ENCODE measurements at regions not wholly inside any gene's neighbourhood (a gene's known extent, or its start where the extent isn't known, plus 50 kb on each side); places are given as distances from the start of the nearest gene placed in this dataset.

DNA sequence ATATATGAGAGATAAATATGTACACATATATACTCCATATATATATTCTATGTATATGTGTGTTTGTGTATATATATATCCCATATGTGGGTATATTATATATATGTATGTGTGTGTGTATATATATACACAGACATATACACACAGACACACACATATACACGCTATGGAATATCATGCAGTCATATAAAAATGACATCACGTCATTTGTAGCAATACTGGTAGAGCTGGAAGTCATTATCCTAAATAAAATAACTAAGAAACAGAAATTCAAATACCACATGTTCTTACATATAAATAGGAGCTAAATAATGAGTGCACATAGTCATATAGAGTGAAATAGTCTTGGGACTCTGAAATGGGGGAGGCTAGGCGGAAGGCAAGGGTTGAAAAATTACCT lies 1000.2 kb downstream of the LRFN5 start:
- DNase-seq (ENCODE audit: low spot score), result no peak

DNA sequence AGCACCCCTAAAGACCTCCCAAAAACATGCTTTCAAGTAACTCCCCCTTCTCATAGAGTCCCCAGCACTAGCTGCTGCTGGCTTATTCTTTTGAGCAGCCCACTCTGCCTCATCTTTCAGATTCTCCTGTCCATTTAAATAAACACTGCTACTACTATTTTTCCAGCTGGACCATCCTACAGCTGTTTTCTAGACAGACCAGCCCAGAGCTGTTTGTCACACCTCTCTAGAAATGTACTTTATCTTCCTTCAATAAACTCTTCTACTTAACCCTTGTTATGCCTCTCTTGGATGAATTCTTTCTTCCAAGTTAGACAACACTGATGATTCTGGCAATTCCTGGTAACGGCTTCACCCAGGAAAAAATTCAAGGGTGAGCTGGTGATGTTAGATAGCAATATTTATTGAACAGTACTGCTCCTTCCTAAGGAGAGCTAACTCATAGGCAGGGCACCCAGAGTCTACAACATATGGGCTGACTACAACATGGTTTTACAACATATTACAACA lies 995.7 kb downstream of the LRFN5 start:
- DNase-seq (ENCODE audit: low spot score), result no peak

DNA sequence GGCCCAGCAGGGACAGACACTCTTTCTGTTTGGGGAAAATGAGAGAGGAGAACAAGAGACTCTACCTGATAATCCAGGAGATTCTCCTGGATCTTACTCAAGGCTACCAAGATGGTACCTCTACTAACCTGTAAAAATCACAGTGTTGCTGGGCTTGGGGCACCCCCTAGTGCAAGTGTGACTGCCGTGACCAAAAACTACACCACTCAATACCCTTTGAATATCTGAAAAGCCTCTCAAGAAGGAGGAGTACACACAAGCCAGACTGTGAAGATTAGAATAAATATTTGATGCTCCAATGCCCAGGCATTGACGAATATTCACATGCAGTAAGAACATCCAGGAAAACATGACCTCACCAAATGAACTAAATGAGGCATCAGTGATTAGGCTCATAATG lies 965.4 kb downstream of the LRFN5 start:
- DNase-seq (ENCODE audit: low spot score), result no peak

DNA sequence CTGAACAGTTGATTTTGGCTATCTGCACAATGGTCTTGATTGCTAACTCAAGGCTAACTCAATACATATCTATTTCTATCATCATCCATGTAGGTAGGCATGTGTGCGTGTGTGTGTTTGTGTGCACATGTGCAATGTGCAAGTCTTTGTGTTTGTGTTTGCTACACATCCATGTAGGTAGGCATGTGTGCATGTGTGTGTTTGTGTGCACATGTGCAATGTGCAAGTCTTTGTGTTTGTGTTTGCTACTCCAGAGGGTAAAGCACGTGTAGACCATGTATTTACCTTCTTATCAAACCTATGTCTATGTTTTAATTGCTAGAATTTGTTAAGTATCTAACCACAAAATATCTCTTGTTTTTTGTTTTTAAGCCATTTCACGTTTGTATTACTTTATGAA lies 962.6 kb downstream of the LRFN5 start:
- no peak for DNase-seq (ENCODE audit: low spot score)

DNA sequence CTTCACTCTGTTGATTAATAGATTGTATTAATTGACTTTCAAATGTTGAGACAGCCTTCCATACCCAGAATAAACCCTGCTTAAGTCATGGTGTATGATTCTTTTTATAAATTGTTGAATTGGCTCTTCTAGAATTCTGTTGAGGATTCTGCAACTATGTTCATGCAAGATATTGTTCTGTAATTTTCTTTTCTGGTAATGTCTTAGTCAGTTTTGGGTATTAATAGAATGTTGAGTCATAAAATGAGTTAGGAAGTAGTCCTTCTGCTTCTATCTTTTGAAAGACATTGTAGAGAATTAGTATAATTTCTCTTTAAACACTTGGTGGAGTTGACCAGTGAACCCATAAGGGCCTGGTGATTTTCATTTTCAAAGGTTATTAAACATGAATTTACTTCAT lies 958.9 kb downstream of the LRFN5 start:
- no peak for DNase-seq (ENCODE audit: low spot score)

DNA sequence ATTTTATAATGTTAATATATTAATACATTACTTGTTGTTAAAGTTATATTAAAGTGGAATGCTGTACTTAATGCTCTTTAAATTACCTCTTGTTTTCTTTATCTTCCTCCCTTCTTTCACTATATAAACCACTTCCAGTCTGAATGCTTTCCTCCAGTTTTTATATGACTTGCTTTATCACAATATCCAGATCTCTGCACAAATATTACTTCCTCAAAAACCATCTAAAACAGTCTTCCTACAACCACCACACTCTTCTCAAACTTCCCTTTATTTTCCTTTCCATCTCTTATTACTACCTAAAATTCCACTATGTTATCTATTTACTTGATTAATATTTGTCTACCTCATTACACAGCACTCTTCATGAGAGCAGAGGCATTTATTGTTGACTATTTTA lies 956.6 kb downstream of the LRFN5 start:
- DNase-seq (ENCODE audit: low spot score), result no peak

DNA sequence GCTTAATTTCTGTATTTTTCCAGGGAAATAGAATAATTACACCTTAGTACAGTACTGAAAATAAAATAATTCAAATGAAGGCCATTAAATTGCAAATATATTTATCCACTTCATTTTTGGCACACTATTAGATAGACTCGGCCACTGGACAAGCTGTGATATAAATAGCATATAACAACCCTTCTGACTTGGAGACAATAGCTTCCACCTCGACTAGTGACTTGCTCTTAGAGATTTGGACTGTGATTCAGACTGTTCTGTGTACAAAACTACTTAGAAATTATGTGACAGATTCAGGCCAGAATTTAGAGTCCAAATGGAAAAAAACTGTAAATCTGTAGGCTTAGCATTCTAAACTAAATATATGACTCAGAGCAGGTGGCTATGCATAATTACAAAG lies 949.9 kb downstream of the LRFN5 start:
- no peak for DNase-seq (ENCODE audit: low spot score)

DNA sequence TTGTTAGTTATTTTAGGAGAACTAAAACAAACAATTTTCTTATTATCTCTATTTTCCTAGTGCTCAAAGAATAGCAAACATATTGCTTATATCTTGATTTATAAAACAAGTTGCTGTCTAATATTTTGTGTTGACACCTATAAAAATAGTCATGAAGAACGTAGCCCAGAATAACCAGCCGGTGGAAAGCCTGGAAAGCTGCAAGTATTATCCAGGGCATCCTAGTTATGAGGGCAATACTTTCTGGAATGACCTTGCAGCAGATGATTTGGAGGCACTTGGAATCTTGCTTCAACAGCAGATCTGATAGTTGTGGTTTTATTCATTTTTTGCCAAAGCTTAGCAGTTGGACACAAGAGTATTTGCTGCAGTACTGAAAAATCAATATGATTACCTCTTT lies 948.7 kb downstream of the LRFN5 start:
- no peak for DNase-seq (ENCODE audit: low spot score)

DNA sequence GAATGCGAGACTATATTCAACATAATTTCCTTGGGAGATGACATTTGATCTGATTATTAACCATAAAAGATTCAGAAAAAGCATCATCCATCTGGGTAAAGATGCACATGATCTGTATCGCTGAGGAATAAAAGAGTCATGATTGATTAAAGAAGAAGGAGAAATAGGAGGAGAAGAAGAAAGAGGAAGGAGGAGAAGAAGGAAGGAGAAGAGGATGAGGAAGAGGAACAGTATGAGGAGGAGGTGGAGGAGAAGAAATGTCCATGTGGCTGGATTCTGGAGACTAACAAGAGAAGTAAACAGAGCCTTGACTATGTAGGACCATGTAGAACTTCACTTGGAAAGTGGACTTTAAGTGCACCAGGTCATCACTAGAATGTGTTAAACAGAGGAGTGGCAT lies 947.4 kb downstream of the LRFN5 start:
- DNase-seq (ENCODE audit: low spot score), result no peak

DNA sequence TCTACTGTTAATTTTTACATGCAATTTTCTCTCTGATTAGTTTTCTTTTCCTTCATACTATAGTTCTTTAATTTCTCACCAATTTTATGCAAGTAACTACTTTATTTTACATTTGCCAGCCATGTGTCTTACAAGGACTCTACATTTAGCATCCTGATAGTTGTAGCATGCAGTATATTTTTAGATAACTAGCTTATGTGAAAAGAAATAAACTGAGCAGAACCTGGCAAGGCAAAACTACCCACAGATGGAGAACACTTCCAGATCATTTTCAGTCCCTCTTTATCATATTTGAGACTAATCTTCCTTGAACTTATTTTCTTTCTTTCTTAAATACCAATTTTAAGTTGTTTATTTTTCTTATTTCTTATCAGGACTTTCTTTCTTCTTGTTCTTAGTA lies 943.6 kb downstream of the LRFN5 start:
- no peak for DNase-seq (ENCODE audit: low spot score)

DNA sequence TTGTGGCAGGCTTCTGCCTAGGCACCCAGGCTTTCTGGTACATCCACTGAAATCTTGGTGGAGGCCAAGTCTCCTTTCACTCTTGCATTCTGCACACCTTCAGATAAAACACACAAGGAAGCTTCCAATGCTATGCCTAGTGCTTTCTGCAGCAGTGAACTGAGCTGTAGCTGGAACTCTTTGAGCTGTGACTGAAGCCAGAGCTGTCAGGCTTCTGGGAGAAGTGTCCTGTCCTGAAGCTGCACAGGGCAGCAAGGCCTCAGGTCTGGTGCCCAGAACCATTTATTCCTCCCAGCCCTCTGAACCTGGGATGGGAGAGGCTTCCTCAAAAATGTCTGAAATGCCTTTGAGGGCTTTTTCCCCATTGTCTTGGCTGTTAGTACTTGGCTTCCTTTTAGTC lies 941.7 kb downstream of the LRFN5 start:
- DNase-seq (ENCODE audit: low spot score), result no peak

DNA sequence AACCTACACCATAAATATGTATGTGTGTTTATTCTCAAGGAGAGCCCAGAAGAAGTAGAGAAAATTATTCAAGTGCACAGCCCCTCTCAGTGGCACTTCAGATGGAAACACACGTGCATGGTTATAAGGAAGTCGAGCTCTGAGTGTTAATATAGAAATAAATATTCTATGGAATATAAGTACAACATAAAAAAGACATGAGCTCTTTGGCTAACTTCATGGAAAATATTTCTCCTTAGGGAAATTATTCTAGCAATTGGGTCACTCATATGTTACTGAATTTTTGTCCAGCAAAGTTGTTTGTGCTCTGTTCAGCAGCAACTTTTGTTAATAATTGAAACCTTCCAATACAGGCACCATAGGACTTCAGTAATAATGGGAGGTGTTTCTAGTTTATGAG lies 939.0 kb downstream of the LRFN5 start:
- no peak for DNase-seq (ENCODE audit: low spot score)

DNA sequence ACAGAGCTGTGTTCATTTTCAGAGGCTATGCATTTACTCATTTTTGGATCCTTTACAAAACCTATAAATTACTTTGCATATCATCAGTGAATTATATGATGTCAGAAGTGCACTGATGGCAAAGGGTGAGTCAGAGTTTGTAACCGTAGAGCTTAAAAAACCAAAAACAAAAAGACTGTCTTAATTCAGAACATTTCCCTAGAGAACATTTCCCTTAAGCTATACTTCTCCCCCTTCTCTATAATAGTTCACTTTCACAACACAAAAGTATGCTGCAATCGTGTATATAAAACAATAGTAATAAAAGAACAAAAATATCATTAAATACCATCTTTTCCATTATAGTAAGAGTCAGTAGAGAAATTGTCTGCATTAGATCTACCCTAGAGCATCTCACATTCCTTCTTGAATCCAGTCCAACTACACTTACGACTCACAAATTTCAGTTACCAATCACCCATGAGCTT lies 934.9 kb downstream of the LRFN5 start:
- peak; percentile 61 for DNase-seq (ENCODE audit: low spot score)

DNA sequence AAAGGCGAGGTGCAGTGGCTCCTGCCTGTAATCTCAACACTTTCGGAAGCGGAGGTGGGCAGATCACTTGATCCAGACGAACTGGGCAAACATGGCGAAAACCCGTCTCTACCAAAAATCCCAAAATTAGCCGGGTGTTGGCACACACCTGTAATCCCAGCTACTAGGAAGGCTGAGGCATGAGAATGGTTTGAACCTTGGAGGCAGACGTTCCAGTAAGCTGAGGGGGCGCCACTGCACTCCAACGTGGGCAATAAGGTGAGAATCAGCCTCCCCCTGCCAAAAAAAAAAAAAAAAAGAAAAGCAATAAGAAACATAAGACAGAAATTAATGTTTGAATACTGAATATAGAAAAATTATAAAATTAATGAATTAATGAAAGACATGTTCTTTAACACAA lies 928.7 kb downstream of the LRFN5 start:
- no peak for DNase-seq (ENCODE audit: low spot score)

DNA sequence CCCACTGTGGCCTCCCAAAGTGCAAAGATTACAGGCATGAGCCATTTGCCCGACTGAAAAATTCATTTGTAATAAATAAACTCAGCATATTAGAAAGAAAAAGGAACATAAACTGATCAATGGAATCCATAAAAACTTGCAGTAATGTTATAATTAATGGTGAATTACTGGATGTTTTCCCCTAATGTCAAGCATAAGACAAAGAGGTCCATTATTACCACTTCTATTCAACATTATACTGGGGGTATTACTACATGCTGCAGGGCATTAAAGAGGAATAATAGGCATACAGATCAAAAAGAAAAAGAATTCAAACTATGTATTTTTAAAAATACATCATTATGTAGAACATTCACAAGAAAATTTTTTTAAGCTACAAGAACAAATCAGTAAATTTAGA lies 926.8 kb downstream of the LRFN5 start:
- DNase-seq (ENCODE audit: low spot score), result no peak

DNA sequence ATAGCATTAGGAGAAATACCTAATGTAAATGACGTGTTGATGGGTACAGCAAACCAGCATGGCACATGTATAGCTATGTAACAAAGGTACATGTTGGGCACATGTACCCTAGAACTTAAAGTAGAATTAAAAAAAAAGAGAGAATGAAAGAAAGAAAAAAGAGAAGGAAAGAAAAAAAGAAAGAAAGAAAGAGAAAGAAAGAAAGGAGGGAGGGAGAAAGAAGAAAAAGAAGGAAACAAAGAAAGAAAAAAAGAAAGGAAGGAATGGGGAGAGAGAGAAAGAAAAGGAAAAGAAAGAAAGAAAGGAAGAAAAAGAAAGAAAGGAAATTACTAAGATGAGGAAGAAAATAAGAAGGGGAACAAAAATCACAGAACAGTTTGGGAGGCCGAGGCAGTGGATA lies 925.5 kb downstream of the LRFN5 start:
- no peak for DNase-seq (ENCODE audit: low spot score)

DNA sequence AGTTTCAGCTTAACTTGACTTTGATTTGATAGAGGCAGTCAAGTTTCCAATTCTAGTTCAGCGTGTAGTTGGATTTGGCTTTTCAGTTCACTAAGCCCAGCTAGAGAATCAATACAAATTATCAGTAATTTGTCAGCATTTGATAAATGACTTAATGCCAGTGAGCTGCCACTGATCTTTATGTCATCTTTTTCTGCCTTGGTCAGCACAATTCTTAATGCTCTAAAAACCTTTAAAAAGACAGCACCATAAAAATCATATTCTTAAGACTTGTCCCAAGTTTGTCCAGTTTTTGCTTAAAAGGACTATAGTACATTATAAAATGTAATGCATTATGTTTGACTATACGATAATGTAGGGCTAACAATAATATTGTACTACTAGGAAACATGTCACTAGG lies 920.5 kb downstream of the LRFN5 start:
- no peak for DNase-seq (ENCODE audit: low spot score)

DNA sequence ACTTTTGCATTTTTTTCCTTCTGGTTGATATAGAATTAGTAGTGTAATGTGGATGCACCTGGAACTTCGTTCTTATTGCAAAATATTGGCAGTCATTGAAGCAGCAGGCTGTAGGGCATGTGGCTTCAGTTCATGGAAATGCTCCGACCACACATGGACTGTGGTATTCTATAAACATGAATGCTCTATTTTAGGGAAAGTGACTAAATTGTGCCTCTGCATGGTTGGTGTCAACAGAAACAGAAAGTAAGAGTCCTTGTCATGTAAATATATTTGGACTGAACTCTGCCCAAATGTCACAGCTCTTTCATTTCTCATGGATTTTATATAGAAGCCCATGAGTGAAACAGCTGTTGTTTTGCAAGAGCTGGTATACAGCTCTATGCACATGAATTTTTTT lies 917.0 kb downstream of the LRFN5 start:
- no peak for DNase-seq (ENCODE audit: low spot score)

DNA sequence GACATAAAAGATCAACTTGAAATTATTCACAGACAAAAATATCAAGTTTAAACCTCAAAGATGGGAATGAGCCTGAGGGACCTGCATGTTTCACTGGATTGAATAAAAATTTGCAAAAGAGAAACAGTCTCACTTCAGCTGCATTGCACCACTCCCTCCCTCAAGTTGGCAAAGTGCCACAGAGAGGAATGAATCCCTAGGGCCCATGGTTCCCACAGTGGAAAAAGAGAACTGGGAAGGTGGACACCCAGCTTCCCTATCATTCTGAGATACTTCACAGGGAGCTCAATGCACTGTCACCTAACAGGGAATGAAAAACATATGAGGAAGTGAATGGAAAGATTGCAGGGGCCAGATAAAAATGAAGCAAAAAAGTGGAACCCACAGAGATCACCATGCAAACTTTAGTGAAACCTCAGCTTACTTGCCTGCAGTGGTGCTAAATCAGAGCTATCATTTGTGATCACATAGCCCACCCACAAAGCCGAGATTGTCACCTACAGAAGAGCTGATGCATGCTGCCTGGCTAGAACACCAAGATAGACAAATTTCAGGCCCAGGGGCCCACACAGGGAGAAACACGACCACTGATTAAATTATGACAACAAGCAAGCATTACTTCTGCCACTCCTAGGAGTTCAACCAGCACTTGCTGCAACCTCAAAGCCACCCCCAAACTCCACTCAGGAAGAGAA lies 911.3 kb downstream of the LRFN5 start:
- no peak for DNase-seq (ENCODE audit: low spot score)

DNA sequence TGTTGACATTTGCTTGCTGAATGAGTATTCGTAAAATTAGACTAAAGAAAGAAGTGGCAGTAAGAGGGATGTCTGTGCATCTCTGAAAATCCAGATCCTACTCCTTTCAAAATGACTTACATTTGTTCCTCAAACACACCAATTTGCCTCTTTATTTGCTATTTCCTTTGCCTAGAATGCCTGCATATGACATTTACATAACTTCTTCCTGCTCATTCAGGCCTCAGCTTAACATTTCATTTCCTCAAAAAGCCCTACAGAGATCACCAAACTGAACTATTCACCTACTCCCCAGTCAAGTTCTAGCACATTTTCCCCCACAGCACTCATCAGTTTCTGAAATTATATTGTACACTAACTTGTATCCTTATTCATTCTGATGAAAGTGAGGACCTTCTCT lies 907.2 kb downstream of the LRFN5 start:
- DNase-seq (ENCODE audit: low spot score), result no peak

DNA sequence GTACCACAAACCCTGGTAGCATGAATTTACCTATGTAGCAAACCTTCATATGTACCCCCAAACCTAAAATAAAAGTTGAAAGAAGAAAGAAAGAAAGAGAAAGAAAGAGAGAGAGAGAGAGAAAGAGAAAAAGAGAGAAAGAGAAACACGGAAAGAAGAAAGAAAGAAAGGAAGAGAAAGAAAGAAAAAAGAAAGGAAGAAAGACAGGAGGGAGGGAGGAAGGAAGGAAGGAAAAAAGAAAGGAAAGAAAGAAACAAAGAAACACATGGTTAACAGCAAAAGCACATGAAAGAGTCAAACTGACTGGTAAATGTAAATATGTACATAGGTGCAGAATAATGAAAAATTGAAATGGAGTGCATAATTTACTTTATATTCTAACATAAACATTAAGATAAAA lies 903.4 kb downstream of the LRFN5 start:
- DNase-seq (ENCODE audit: low spot score), result no peak

DNA sequence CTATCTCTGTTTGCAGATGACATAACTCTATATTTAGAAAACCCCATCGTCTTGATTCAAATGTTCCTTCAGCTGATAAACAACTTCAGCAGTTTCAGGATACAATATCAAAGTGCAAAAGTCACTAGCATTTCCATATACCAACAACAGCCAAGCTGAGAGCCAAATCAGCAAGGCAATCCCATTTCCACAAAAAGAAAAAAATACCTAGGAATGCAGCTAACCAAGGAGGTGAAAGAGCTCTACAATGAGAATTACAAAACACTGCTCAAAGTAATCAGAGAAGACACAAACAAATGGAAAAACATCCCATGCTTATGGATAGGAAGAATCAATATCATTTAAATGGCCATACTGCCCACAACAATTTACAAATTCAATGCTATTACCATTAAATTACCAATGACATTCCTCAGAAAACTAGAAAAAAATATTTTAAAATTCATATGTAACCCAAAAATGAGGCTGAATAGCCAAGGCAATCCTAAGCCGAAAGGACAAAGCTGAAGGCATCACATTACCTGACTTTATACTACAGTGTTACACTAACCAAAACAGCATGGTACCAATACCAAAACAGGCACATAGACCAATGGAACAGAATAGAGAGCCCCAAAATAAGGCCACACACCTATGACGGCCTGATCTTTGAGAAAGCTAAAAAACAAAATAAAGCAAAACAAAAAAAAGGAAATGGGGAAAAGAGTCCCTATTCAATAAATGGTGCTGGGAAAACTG lies 901.7 kb downstream of the LRFN5 start:
- no peak for DNase-seq (ENCODE audit: low spot score)

DNA sequence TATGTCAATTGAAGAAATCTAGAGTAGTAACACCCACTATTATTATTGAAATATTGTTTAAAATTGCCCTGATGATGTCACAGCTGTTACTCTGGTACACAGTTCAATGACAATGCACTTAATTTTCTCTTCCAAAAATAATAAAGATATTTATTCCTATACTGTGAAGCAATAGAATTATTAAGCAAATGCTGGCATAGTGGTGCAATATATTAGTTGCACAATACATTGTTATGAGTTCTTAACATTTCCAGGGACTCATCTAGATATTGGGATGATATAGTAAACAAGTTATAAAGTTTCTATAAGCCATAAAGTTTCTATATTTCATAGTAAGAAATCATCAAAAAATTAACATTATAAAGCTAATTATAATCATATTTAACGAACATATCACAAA lies 897.8 kb downstream of the LRFN5 start:
- DNase-seq (ENCODE audit: low spot score), result no peak

DNA sequence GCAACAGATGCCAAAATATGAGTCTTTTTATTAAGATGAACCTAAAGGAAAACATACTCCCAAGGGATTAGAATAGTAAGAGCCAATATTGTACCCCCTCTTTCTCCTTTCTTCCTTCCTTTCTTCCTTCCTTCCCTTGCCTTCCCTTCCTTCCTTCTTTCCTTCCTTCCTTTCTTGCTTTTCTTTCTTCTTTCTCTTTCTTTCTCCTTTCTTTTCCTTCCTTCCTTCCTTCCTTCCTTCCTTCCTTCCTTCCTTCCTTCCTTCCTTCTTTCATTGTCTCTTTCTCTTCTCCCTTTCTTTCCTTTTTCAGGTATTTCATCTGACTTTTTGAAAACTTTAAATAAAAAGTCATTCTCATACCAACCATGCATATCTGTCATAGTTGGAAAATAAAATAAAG lies 892.5 kb downstream of the LRFN5 start:
- no peak for DNase-seq (ENCODE audit: low spot score)
